ENCODE measurements at regions not wholly inside any gene's neighbourhood (a gene's known extent, or its start where the extent isn't known, plus 50 kb on each side); places are given as distances from the start of the nearest gene placed in this dataset.

DNA sequence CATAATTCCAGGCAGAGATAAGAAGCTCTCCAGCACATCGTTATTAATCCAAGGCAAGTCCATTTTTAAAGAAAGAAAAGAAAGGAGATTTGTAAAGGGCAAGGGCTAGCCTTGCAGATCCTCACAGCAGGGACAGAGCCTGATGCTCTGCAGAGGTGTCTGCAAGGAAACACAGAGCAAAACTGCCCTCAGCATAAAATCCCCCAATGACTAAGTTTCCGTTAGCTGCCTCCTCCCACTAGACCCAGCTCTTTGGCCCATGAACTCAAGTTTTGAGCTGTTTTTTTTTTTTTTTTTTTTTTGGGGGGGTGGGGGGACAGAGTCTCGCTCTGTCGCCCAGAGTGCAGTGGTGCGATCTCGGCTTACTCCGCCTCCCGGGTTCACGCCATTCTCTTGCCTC, 300.7 kb downstream of the MTERF1 start:
- H3K27me3 ChIP-seq (ENCODE audit: control insufficient read depth, insufficient read depth, low read length), result no peaks in the 10 kb centered on the region
- H2AFZ ChIP-seq, result no peak overlapping the region
- H3K9me3 ChIP-seq (ENCODE audit: control insufficient read depth, low read length), result peaks cover 3% of the 10 kb centered on the region
- no peak overlapping the region for H3K27ac ChIP-seq
- no peak overlapping the region for H3K4me2 ChIP-seq (ENCODE audit: low read length)
- H3K4me3 ChIP-seq (ENCODE audit: low read depth, low read length), result no peak overlapping the region
- no peak for TF ChIP-seq CTCF (IDR thresholded peaks at IDR 0.05)
- H3K9ac ChIP-seq, result no peak overlapping the region
- no peaks in the 10 kb centered on the region for H3K79me2 ChIP-seq
- H3K4me1 ChIP-seq, result no peaks in the 10 kb centered on the region
- no peaks in the 10 kb centered on the region for H3K36me3 ChIP-seq (ENCODE audit: control insufficient read depth, insufficient read depth, low read length)

DNA sequence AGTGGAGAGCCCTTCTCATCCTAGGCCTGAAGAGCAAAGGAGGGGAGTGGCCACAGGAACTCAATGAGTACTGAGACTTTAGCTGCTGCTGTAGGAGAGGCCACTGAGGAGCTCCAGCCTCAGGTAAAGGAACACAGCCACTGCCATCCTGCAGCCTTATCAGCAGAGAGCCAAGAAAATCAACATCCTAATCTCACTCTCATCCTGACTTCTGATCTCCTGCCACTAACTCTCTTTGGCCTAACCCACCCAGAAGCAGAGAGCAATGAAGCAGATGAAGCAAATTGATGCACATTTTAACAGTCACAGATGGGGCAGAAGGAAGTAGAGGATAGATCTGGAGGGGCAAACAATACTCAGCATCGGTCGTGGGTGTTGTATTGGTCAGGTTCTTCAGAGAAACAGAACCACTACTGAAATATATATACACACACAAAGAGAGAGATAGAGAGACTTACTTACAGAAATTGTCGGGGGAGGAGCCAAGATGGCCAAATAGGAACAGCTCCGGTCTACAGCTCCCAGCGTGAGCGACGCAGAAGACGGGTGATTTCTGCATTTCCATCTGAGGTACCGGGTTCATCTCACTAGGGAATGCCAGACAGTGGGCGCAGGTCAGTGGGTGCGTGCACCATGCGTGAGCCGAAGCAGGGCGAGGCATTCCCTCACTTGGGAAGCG, 297.6 kb downstream of the MTERF1 start:
- Histone ChIP-seq H3K79me2 (no peaks in the 10 kb centered on the region), H3K27me3 (ENCODE audit: control insufficient read depth, insufficient read depth, low read length) (no peaks in the 10 kb centered on the region), H3K4me2 (ENCODE audit: low read length) (no peak overlapping the region), H3K36me3 (ENCODE audit: control insufficient read depth, insufficient read depth, low read length) (no peaks in the 10 kb centered on the region), H2AFZ (no peak overlapping the region), H3K27ac (no peak overlapping the region), H3K9ac (no peak overlapping the region), H3K4me3 (ENCODE audit: low read depth, low read length) (no peak overlapping the region), H3K4me1 (no peaks in the 10 kb centered on the region), H3K9me3 (ENCODE audit: control insufficient read depth, low read length) (no peaks in the 10 kb centered on the region)
- no peak for TF ChIP-seq CTCF (IDR thresholded peaks at IDR 0.05)

DNA sequence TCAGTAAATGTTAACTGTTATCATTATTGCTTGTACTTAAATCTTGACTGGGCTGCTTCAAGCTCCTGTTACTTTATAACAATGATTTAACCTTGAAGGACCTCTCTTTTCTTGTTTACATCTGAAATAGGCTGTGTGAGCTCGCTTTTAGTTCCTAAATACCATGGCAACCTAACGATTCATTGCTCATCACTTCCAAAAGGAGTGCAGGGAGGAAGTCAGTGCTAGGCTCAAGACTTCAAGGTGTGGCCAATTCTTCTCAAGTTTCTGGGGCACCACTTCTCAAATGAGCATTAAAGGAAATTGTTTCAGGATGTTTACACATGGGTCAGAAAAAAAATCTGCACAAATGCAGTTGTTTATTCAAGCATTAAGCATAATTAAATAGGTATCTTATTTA, 284.2 kb downstream of the MTERF1 start:
- H3K27ac ChIP-seq, result no peak overlapping the region

DNA sequence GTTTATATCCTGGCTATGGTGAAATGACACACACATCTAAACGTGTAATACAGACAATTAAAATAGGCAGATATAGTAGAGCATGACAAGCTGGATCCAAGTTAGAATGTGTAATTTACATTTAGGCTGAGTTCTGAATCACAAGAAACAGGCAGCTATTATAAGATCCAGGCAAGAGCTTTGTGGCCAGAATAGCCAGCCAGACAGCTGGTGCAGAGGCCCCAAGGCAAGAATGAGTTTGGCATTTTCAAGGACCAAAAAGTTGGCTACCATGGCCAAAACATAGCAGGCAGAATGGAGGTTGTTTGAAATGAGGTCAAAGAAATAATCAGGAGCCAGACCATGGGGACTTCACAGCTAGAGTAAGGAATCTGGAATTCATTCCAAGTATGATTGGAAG, 281.7 kb downstream of the MTERF1 start:
- Histone ChIP-seq H3K4me2 (ENCODE audit: low read length) (no peak overlapping the region), H3K27me3 (ENCODE audit: control insufficient read depth, insufficient read depth, low read length) (no peaks in the 10 kb centered on the region), H3K9ac (no peak overlapping the region), H3K27ac (no peak overlapping the region), H3K79me2 (no peaks in the 10 kb centered on the region), H3K9me3 (ENCODE audit: control insufficient read depth, low read length) (no peaks in the 10 kb centered on the region), H2AFZ (no peak overlapping the region), H3K4me1 (no peaks in the 10 kb centered on the region), H3K4me3 (ENCODE audit: low read depth, low read length) (no peak overlapping the region), H3K36me3 (ENCODE audit: control insufficient read depth, insufficient read depth, low read length) (no peaks in the 10 kb centered on the region)
- TF ChIP-seq CTCF (IDR thresholded peaks at IDR 0.05), result no peak

More for the DNA sequence above, 284.2 kb downstream of the MTERF1 start:
- Histone ChIP-seq H3K4me2 (ENCODE audit: low read length) (no peak overlapping the region), H3K4me3 (ENCODE audit: low read depth, low read length) (no peak overlapping the region), H3K9ac (no peak overlapping the region), H3K27me3 (ENCODE audit: control insufficient read depth, insufficient read depth, low read length) (no peaks in the 10 kb centered on the region), H2AFZ (no peak overlapping the region), H3K9me3 (ENCODE audit: control insufficient read depth, low read length) (no peaks in the 10 kb centered on the region), H3K36me3 (ENCODE audit: control insufficient read depth, insufficient read depth, low read length) (no peaks in the 10 kb centered on the region), H3K4me1 (no peaks in the 10 kb centered on the region), H3K79me2 (no peaks in the 10 kb centered on the region)
- no peak for TF ChIP-seq CTCF (IDR thresholded peaks at IDR 0.05)

DNA sequence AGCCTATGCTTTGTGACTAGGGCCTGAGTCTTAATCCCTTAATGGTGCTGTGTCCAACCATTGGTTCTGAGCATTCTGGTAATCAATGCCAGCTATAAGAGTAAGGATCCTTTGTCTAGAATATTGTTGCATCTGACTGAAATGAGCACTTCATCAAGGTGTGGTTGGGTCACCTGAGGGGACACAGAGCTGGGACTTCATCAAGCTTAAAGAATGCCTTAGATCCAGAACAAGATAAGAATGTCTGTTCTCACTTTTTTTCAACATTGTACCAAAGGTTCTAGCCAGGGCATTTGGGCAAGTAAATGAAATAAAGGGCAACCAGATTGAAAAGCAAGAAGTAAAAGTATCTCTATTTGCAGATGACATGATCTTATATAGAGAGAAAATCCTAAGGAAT, 280.4 kb downstream of the MTERF1 start:
- Histone ChIP-seq H3K9me3 (ENCODE audit: control insufficient read depth, low read length) (no peaks in the 10 kb centered on the region), H3K27me3 (ENCODE audit: control insufficient read depth, insufficient read depth, low read length) (no peaks in the 10 kb centered on the region), H3K4me2 (ENCODE audit: low read length) (no peak overlapping the region), H3K4me1 (no peaks in the 10 kb centered on the region), H3K36me3 (ENCODE audit: control insufficient read depth, insufficient read depth, low read length) (no peaks in the 10 kb centered on the region), H3K9ac (no peak overlapping the region), H3K27ac (no peak overlapping the region), H3K4me3 (ENCODE audit: low read depth, low read length) (no peak overlapping the region), H3K79me2 (no peaks in the 10 kb centered on the region), H2AFZ (no peak overlapping the region)
- no peak for TF ChIP-seq CTCF (IDR thresholded peaks at IDR 0.05)
